Omental fat pad (tissue), 3 donors: ENCODE measurements at regions not wholly inside any gene's neighbourhood (a gene's known extent, or its start where the extent isn't known, plus 50 kb on each side); places are given as distances from the start of the nearest gene placed in this dataset.

Source experiments
- ATAC-seq: fragments of 150-250 bp; one replicate; pipeline ENCODE4 v1.9.1; 2016; ENCODE audit warnings: mild to moderate bottlenecking, moderate library complexity; ENCODE audit not compliant: low FRiP score
- DNase-seq: peaks from one replicate; pipeline ENCODE4 v3.0.0-alpha.2; 2019; ENCODE audit warnings: low spot score
- CTCF ChIP-seq, 3 donors: fragments of 450-650 bp; IDR thresholded peaks; one replicate each; pipeline ENCODE4 v1.5.1; 2016 to 2017; ENCODE audit warnings: antibody characterized with exemption in 3 of 3, mild to moderate bottlenecking in 3 of 3, moderate library complexity in 2 of 3

- ATAC-seq (no peak), DNase-seq (no peak)
- no peak for TF ChIP-seq CTCF (IDR thresholded peaks at IDR 0.05)
These were observed 162.0 kb upstream of the NEIL3 start for GRCh38 chr4:177147668-177148067.

GRCh38 chr4:177155454-177155853, 154.2 kb upstream of the NEIL3 start:
- no peak for DNase-seq
- ATAC-seq: no peak
- TF ChIP-seq CTCF (IDR thresholded peaks at IDR 0.05): no peak

GRCh38 chr4:177159600-177159999, 150.1 kb upstream of the NEIL3 start:
- no peak for ATAC-seq
- DNase-seq: no peak
- TF ChIP-seq CTCF (IDR thresholded peaks at IDR 0.05): no peak

- no peak for TF ChIP-seq CTCF (IDR thresholded peaks at IDR 0.05)
- DNase-seq: no peak
- ATAC-seq: no peak
These were observed 147.9 kb upstream of the NEIL3 start for GRCh38 chr4:177161781-177162180.

GRCh38 chr4:177163532-177163931, 146.1 kb upstream of the NEIL3 start:
- TF ChIP-seq CTCF (IDR thresholded peaks at IDR 0.05): no peak
- DNase-seq: no peak
- no peak for ATAC-seq

- DNase-seq (no peak), ATAC-seq (no peak)
- no peak for TF ChIP-seq CTCF (IDR thresholded peaks at IDR 0.05)
These were observed 138.1 kb upstream of the NEIL3 start for GRCh38 chr4:177171588-177171987.

- no peak for TF ChIP-seq CTCF (IDR thresholded peaks at IDR 0.05)
- DNase-seq (no peak), ATAC-seq (no peak)
These were observed 134.2 kb upstream of the NEIL3 start for GRCh38 chr4:177175473-177175872.
